ENCODE measurements at regions not wholly inside any gene's neighbourhood (a gene's known extent, or its start where the extent isn't known, plus 50 kb on each side); places are given as distances from the start of the nearest gene placed in this dataset.

DNA sequence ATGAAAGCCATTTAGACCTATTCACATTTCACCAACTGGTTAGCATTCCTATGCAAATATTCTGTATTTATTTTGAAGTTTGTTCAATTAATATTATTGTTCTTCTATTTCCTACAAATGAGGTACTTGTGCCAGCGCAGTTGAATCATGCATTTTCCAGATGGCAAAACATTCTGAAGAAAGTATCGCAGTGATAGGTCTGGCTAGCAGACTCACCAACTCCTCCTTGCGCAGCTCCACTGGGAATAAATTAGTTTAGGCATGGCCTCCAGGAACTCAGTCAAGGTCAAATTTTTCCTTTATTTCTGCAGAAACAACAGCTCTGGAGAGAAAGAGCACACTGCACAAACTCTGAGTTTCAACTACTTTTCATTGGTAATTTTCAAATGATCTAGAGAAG, 437.7 kb downstream of the COL12A1 start:
- no peak overlapping the region for H3K4me3 ChIP-seq (ENCODE audit: low read length)

DNA sequence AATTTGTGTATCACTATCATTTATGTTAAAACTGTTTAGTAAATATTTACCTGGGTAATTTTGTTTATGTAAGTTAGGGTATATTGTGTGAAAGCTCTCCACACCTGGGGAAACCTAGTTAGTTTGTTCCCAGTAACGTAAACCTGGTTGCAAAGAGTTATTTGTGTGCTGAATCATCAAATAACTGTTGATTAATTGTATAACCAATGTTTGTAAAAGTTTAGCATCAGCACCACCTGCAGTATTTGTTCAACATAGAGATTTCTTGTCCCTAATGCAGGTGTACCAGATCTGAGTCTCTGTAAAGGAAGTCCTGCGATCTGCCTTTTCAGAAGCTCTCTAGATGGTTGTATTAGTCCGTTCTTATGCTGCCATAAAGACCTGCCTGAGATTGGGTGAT, 440.4 kb downstream of the COL12A1 start:
- no peaks in the 10 kb centered on the region for H3F3A ChIP-seq (ENCODE audit: insufficient read depth, low read length, poor library complexity, severe bottlenecking)
- no peak overlapping the region for H2AFZ ChIP-seq (ENCODE audit: low read depth, low read length)
- H3K36me3 ChIP-seq (ENCODE audit: insufficient read depth, low read length): no peaks in the 10 kb centered on the region
- H3K9ac ChIP-seq (ENCODE audit: low read length): no peak overlapping the region
- H3K4me3 ChIP-seq (ENCODE audit: low read length): no peak overlapping the region
- H3K79me2 ChIP-seq (replicated peaks; ENCODE audit: insufficient read depth, low read length): no peaks in the 10 kb centered on the region
- no peaks in the 10 kb centered on the region for H3K9me3 ChIP-seq (ENCODE audit: low read length)
- H3K27me3 ChIP-seq (ENCODE audit: insufficient read depth, low read depth, low read length): no peaks in the 10 kb centered on the region
- H4K20me1 ChIP-seq (ENCODE audit: insufficient read depth): no peaks in the 10 kb centered on the region
- H3K27ac ChIP-seq (ENCODE audit: low read length): no peak overlapping the region
- no peak overlapping the region for H3K4me2 ChIP-seq (ENCODE audit: low read length)
- TF ChIP-seq SMC3 (conservative IDR thresholded peaks at IDR 0.05; ENCODE audit: poor library complexity) (no peak), MXI1 (conservative IDR thresholded peaks at IDR 0.05; ENCODE audit: poor library complexity, severe bottlenecking) (no peak), EZH2 (IDR thresholded peaks at IDR 0.05; ENCODE audit: borderline replicate concordance, insufficient read depth, low read length, poor library complexity, severe bottlenecking) (no peak), EP300 (conservative IDR thresholded peaks at IDR 0.05; ENCODE audit: poor library complexity, severe bottlenecking) (no peak), RAD21 (conservative IDR thresholded peaks at IDR 0.05) (no peak), POLR2AphosphoS5 (IDR thresholded peaks at IDR 0.05) (no peak), TAF1 (IDR thresholded peaks at IDR 0.05; ENCODE audit: low read depth) (no peak)
- TF ChIP-seq, protein P1, sequence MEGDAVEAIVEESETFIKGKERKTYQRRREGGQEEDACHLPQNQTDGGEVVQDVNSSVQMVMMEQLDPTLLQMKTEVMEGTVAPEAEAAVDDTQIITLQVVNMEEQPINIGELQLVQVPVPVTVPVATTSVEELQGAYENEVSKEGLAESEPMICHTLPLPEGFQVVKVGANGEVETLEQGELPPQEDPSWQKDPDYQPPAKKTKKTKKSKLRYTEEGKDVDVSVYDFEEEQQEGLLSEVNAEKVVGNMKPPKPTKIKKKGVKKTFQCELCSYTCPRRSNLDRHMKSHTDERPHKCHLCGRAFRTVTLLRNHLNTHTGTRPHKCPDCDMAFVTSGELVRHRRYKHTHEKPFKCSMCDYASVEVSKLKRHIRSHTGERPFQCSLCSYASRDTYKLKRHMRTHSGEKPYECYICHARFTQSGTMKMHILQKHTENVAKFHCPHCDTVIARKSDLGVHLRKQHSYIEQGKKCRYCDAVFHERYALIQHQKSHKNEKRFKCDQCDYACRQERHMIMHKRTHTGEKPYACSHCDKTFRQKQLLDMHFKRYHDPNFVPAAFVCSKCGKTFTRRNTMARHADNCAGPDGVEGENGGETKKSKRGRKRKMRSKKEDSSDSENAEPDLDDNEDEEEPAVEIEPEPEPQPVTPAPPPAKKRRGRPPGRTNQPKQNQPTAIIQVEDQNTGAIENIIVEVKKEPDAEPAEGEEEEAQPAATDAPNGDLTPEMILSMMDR (IDR thresholded peaks at IDR 0.05; ENCODE audit: poor library complexity, severe bottlenecking): no peak
- TF ChIP-seq, protein P2, sequence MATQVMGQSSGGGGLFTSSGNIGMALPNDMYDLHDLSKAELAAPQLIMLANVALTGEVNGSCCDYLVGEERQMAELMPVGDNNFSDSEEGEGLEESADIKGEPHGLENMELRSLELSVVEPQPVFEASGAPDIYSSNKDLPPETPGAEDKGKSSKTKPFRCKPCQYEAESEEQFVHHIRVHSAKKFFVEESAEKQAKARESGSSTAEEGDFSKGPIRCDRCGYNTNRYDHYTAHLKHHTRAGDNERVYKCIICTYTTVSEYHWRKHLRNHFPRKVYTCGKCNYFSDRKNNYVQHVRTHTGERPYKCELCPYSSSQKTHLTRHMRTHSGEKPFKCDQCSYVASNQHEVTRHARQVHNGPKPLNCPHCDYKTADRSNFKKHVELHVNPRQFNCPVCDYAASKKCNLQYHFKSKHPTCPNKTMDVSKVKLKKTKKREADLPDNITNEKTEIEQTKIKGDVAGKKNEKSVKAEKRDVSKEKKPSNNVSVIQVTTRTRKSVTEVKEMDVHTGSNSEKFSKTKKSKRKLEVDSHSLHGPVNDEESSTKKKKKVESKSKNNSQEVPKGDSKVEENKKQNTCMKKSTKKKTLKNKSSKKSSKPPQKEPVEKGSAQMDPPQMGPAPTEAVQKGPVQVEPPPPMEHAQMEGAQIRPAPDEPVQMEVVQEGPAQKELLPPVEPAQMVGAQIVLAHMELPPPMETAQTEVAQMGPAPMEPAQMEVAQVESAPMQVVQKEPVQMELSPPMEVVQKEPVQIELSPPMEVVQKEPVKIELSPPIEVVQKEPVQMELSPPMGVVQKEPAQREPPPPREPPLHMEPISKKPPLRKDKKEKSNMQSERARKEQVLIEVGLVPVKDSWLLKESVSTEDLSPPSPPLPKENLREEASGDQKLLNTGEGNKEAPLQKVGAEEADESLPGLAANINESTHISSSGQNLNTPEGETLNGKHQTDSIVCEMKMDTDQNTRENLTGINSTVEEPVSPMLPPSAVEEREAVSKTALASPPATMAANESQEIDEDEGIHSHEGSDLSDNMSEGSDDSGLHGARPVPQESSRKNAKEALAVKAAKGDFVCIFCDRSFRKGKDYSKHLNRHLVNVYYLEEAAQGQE (IDR thresholded peaks at IDR 0.05; ENCODE audit: borderline replicate concordance): no peak
- H3K9me2 ChIP-seq (ENCODE audit: insufficient read depth, low read length): no peaks in the 10 kb centered on the region

More for the DNA sequence above, 437.7 kb downstream of the COL12A1 start:
- Histone ChIP-seq H3F3A (ENCODE audit: insufficient read depth, low read length, poor library complexity, severe bottlenecking) (no peaks in the 10 kb centered on the region), H3K27ac (ENCODE audit: low read length) (no peak overlapping the region), H4K20me1 (ENCODE audit: insufficient read depth) (no peaks in the 10 kb centered on the region), H3K9ac (ENCODE audit: low read length) (no peak overlapping the region), H3K9me2 (ENCODE audit: insufficient read depth, low read length) (no peaks in the 10 kb centered on the region), H2AFZ (ENCODE audit: low read depth, low read length) (no peak overlapping the region), H3K27me3 (ENCODE audit: insufficient read depth, low read depth, low read length) (no peaks in the 10 kb centered on the region), H3K36me3 (ENCODE audit: insufficient read depth, low read length) (no peaks in the 10 kb centered on the region), H3K79me2 (replicated peaks; ENCODE audit: insufficient read depth, low read length) (no peaks in the 10 kb centered on the region), H3K9me3 (ENCODE audit: low read length) (no peaks in the 10 kb centered on the region), H3K4me2 (ENCODE audit: low read length) (no peak overlapping the region)
- TF ChIP-seq, protein P2 (IDR thresholded peaks at IDR 0.05; ENCODE audit: borderline replicate concordance): no peak
- TF ChIP-seq MXI1 (conservative IDR thresholded peaks at IDR 0.05; ENCODE audit: poor library complexity, severe bottlenecking) (no peak), EZH2 (IDR thresholded peaks at IDR 0.05; ENCODE audit: borderline replicate concordance, insufficient read depth, low read length, poor library complexity, severe bottlenecking) (no peak), SMC3 (conservative IDR thresholded peaks at IDR 0.05; ENCODE audit: poor library complexity) (no peak), EP300 (conservative IDR thresholded peaks at IDR 0.05; ENCODE audit: poor library complexity, severe bottlenecking) (no peak), RAD21 (conservative IDR thresholded peaks at IDR 0.05) (no peak), TAF1 (IDR thresholded peaks at IDR 0.05; ENCODE audit: low read depth) (no peak), POLR2AphosphoS5 (IDR thresholded peaks at IDR 0.05) (no peak)
- TF ChIP-seq, protein P1 (IDR thresholded peaks at IDR 0.05; ENCODE audit: poor library complexity, severe bottlenecking): no peak

Data from neural cell (in vitro differentiated cells).